ENCODE measurements at regions not wholly inside any gene's neighbourhood (a gene's known extent, or its start where the extent isn't known, plus 50 kb on each side); places are given as distances from the start of the nearest gene placed in this dataset.

DNA sequence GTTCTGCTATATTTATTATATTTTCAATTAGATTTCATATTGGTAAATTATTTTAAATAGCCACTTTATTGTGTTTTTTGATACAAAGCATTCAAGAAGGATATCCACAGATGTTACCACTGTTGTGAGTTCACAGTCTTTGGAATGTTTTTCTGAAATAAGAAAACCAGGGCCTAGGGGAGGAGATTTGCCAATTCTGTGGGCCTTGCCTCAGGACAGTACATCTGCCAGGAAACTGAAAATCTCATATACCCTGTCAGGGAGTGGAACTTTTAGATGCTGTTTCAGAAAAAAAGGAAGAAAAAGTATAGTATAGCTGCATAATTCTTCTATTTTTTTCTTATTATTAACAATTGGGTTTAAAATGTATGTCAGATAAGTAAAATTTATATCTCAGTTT, 995.9 kb upstream of the ADGRB3 start:
- TF ChIP-seq CTCF (IDR thresholded peaks at IDR 0.05): no peak
- no peak for TF ChIP-seq POLR2A (IDR thresholded peaks at IDR 0.05)

Measured in vagina (tissue), 2 donors.